RWPE2 (cell line): ENCODE measurements at regions not wholly inside any gene's neighbourhood (a gene's known extent, or its start where the extent isn't known, plus 50 kb on each side); places are given as distances from the start of the nearest gene placed in this dataset.

Experiments used
- ATAC-seq: fragments of 200-7000 bp; cut with Tn5 transposase; 3 replicates; pipeline ENCODE4 v1.9.1; 2021; ENCODE audit warnings: low read depth
- DNase-seq: peaks from one replicate; pipeline ENCODE4 v3.0.0-alpha.2; 2020; ENCODE audit warnings: low spot score
- H3K27ac ChIP-seq: fragments of 450-650 bp; 2 replicates; pipeline ENCODE4 v1.5.1; 2017; ENCODE audit warnings: mild to moderate bottlenecking; ENCODE audit not compliant: poor library complexity, severe bottlenecking
- H3K27me3 ChIP-seq: fragments of 250-450 bp; sonication (Bioruptor Pico); 2 replicates; pipeline ENCODE4 v1.5.1; 2021; ENCODE audit warnings: mild to moderate bottlenecking, moderate library complexity; ENCODE audit not compliant: insufficient read depth, poor library complexity, severe bottlenecking
- H3K36me3 ChIP-seq: fragments of 250-450 bp; sonication (Bioruptor Pico); 2 replicates; pipeline ENCODE4 v1.5.1; 2020; ENCODE audit warnings: low read depth, mild to moderate bottlenecking, moderate library complexity
- H3K4me1 ChIP-seq: fragments of 250-450 bp; sonication (Bioruptor Pico); 2 replicates; pipeline ENCODE4 v1.5.1; 2021; ENCODE audit warnings: mild to moderate bottlenecking, moderate library complexity; ENCODE audit not compliant: insufficient read depth, poor library complexity, severe bottlenecking
- H3K4me3 ChIP-seq: fragments of 250-450 bp; sonication (Bioruptor Pico); 2 replicates; pipeline ENCODE4 v1.5.1; 2021; ENCODE audit warnings: mild to moderate bottlenecking, moderate library complexity; ENCODE audit not compliant: severe bottlenecking
- H3K9me3 ChIP-seq: fragments of 250-450 bp; sonication (Bioruptor Pico); 2 replicates; pipeline ENCODE4 v1.5.1; 2021; ENCODE audit warnings: mild to moderate bottlenecking, moderate library complexity; ENCODE audit not compliant: severe bottlenecking
- TF ChIP-seq, protein P1 (sequence below): fragments of 450-650 bp; IDR thresholded peaks from one replicate; pipeline ENCODE4 v1.5.1; 2017; ENCODE audit warnings: mild to moderate bottlenecking, moderate library complexity; ENCODE audit not compliant: poor library complexity, severe bottlenecking

DNA sequence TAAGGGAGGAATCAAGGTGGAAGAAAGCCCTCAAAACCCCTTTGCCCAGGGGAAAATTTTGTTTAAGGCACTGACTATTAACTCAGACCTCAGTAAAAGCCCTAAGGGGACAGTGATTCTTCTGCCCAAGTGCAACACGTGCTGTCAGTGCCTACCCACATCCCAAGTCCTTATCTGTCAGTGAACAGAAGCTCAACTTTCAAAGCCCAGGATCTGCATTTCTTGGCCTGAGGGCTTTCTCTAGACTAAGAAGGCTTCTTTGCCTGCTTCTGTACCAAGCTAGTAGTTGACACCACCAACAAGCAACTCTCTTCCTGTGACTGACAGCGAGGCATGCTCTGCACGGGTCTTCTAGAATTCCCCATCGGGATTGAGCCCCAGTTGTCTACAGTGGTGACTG lies 416.0 kb upstream of the SPTLC3 start:
- Histone ChIP-seq H3K36me3 (no peaks in the 10 kb centered on the region), H3K27ac (no peak overlapping the region), H3K9me3 (no peaks in the 10 kb centered on the region), H3K4me3 (no peak overlapping the region), H3K4me1 (no peaks in the 10 kb centered on the region), H3K27me3 (no peaks in the 10 kb centered on the region)
- no peak for ATAC-seq
- TF ChIP-seq, protein P1, sequence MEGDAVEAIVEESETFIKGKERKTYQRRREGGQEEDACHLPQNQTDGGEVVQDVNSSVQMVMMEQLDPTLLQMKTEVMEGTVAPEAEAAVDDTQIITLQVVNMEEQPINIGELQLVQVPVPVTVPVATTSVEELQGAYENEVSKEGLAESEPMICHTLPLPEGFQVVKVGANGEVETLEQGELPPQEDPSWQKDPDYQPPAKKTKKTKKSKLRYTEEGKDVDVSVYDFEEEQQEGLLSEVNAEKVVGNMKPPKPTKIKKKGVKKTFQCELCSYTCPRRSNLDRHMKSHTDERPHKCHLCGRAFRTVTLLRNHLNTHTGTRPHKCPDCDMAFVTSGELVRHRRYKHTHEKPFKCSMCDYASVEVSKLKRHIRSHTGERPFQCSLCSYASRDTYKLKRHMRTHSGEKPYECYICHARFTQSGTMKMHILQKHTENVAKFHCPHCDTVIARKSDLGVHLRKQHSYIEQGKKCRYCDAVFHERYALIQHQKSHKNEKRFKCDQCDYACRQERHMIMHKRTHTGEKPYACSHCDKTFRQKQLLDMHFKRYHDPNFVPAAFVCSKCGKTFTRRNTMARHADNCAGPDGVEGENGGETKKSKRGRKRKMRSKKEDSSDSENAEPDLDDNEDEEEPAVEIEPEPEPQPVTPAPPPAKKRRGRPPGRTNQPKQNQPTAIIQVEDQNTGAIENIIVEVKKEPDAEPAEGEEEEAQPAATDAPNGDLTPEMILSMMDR: no peak
- DNase-seq: no peak

DNA sequence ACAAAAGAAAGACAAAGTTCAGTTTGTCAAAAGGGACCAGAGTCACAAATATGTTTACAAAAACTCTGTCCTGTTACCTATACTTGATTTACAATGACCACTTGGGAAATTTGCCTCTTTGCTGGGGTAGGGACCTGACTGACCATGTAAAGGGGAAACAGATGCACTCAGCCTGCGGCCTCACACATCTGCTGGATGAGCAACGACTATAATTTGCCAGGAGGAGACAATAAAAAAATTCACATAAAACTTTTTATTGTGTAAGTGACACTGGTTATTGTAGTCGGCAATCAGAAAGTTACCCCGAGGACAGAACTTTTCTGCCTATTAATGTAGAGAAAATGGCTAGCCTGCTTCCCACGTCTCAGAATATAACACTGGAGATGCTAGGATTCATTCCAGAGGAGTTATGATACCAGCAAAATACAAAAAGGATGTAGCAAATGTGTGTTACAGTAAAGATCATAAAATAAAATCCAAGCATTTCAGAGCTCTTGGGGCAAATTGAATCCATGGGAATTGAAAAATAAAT lies 415.4 kb upstream of the SPTLC3 start:
- TF ChIP-seq, protein P1: no peak
- no peak for DNase-seq
- no peak for ATAC-seq
- Histone ChIP-seq H3K27ac (no peak overlapping the region), H3K9me3 (no peaks in the 10 kb centered on the region), H3K36me3 (no peaks in the 10 kb centered on the region), H3K27me3 (no peaks in the 10 kb centered on the region), H3K4me1 (no peaks in the 10 kb centered on the region), H3K4me3 (no peak overlapping the region)

DNA sequence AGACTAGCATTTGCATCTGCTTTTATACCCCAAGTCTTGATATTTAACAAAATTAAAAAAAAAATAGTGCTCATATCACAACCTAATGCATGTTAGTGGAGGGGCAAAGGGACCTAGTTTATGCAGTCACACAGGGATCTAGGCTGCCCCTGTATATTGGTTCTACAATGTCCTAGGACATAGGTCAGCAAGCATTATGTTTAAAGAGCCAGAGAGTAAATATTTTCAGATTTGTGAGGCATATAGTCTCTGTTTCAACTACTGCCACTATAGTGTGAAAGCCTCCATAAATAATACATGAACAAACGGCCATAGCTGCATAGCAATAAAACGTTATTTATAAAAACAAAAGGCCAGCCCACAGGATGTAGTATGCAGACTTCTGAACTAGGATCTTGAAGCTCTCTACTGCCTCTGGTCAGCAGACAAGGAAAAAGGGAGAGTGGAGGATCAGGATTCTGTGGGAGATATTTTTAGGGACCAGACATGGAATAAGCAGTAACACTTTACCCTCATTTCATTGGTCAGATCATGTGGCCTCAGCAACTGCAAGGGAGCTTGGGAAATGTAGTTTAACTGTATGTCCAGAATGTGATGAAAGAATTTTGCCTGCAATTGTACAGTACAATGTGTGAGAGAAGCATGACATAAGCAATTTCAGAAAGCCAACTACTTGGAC lies 414.2 kb upstream of the SPTLC3 start:
- Histone ChIP-seq H3K9me3 (no peaks in the 10 kb centered on the region), H3K4me3 (no peak overlapping the region), H3K36me3 (no peaks in the 10 kb centered on the region), H3K4me1 (no peaks in the 10 kb centered on the region), H3K27me3 (no peaks in the 10 kb centered on the region), H3K27ac (no peak overlapping the region)
- DNase-seq (no peak), ATAC-seq (no peak)
- TF ChIP-seq, protein P1: no peak

DNA sequence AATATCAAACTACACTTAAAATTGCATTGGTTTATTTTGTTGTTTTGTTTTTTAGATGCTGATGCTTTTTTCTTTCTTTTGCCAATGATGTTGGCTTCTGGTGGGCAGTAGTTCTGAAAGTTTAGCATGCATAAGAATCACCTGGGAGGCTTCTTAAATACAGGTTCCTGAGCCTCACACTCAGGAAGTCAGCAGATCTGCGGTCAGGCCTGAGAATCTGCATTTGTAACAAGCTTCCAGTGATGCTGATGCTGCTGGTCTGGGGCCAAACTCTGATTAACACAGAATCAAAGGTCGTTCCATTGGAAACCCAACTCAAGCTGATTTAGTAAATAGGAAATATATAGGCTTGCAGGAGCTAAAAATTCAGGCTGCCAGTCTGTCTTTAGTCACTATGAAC lies 412.9 kb upstream of the SPTLC3 start:
- no peaks in the 10 kb centered on the region for H3K9me3 ChIP-seq
- no peak overlapping the region for H3K4me3 ChIP-seq
- DNase-seq (no peak), ATAC-seq (no peak)
- H3K36me3 ChIP-seq: no peaks in the 10 kb centered on the region
- TF ChIP-seq, protein P1: no peak
- H3K27me3 ChIP-seq: peaks cover under 1% of the 10 kb centered on the region
- H3K4me1 ChIP-seq: no peaks in the 10 kb centered on the region
- H3K27ac ChIP-seq: no peak overlapping the region

DNA sequence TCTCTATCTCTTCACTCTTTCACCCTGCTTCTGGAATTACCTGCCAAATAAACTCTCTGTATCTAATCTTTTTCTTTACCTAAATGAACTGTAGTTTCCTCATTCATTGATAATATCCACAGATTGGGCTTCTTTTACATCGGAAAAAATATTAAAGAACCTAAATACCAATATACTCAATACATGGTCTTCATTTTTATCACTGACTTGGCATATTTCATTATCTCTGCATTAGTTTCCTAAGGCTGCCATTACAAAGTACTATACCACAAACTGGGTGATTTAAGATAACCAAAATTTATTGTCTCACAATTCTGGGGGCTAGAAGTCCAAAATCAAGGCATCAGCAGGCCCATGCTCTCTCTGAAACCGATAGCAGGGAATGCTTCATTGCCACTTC lies 411.9 kb upstream of the SPTLC3 start:
- Histone ChIP-seq H3K9me3 (no peaks in the 10 kb centered on the region), H3K27ac (no peak overlapping the region), H3K4me3 (no peak overlapping the region), H3K36me3 (no peaks in the 10 kb centered on the region), H3K27me3 (peaks cover 4% of the 10 kb centered on the region), H3K4me1 (no peaks in the 10 kb centered on the region)
- TF ChIP-seq, protein P1: no peak
- no peak for DNase-seq
- ATAC-seq: no peak
